Stimulated activated CD4-positive, alpha-beta T cell treated with anti-CD3 and anti-CD28 coated beads, Interleukin-12 subunit alpha, Interleukin-12 subunit beta, amount 100 ng/mL, for 24 hours (primary cell): ENCODE measurements at regions not wholly inside any gene's neighbourhood (a gene's known extent, or its start where the extent isn't known, plus 50 kb on each side); places are given as distances from the start of the nearest gene placed in this dataset.
"Not testable (repeated sequence)": the region's sequence is repeated elsewhere in the genome, so short reads cannot be mapped to it uniquely, and the experiment has no call there.

ENCODE experiments used
- DNase-seq, 2 experiments: peaks; one replicate each; pipeline ENCODE4 v3.0.0-alpha.2; 2020; ENCODE audit warnings: low read depth in 2 of 2

DNA sequence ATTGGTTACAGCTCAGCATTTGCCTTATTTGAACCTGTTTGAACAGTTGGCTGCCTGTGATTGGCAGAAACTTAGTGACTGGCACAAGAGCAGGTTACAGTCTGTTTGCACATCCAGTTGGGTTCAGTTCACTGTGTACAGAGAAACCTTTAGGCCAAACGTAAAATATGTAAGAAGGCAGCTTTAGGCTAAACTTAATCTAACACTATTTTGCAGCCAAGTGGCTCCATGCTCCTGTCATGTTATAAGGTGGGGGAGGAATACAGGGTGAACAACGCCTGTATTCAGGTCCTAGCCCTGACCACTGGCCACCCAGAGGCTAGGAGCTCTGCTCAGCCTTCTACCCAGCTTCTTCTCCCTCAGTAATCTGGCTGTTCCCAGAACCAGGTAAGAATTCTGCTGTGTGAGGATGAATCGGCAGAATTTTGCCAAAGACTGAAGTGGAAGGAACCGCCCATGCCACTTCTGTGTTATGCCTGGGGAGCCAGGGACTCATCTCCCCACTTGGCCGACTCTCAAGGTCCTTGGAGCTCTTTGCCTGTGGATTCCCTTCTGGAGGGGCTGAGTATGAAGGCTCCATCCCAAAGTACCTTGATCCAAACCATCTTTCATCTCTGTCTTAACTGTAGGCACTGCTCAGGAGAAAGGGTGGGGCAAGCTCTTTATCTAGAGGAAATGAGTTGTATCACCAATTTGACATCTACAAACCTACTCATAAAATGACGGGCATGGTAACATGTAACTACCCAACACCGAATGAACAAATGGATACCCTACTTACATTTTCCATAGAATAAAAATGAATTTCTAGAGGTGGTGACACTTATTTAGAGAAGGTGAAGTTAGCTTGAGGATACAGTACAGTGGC, 164.4 kb upstream of the NAMPT start:
- no peak for DNase-seq

GRCh38 chr7:106448346-106448991, 163.7 kb upstream of the NAMPT start:
- no peak for DNase-seq

- DNase-seq, result no peak
These were observed 162.6 kb upstream of the NAMPT start for GRCh38 chr7:106447318-106447847.

DNA sequence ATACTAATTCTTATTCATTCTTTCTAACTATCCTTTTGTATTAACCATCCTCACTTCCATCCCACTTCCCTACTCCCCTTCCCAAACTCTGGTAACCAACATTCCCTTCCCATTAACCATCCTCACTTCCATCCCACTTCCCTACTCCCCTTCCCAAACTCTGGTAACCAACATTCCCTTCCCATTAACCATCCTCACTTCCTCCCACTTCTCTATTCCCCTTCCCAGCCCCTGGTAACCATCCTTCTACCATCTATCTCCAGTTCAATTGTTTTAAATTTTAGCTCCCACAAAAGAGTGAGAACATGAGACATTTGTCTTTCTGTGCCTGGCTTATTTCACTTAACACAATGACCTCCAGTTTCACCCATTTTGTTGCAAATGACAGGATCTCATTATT, 160.6 kb upstream of the NAMPT start:
- not testable (repeated sequence) for DNase-seq

DNA sequence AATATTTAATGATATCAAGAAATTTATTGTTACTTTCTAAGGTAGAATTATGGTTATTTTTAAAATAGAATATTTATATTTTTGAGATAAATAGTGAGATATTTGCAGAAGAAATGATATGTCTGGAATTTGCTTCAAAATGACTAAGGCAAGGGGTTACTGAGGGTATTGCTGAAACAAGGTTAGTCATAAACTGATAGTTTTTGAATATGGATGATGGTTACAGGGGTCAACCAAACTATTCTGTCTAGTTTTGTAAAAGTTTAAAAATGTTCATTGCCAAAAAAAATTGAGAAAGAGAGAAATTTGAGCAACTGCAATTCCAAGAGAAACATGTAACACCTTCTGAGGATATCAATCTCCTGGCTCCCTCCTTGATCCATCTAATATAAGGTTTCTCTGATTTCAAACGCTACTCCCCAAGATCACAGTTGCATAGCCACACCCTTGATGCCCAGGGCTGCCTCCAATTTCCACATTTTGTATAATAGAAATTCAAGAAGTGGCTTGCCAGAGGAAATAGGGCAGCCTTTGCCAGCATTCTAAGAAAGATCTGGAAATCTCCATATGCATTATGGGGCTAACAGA, 159.4 kb upstream of the NAMPT start:
- no peak for DNase-seq

DNA sequence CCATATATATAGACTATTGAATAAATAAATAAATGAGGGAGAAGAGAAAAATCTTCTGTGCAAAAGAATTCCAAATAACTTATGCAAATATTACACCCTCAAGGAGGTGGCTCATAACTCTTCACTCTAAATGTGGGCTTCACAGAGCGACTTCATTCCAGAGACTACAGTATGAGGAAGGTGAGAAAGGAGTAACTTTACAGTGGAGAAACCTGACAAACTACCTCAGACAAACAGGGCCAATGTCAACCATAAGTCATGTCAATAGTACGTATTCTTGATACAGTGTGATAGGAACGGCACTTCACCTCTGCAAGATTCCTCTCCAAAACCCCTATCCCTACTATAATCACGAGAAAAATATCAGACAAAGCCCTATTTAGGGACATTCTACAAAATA, 158.4 kb upstream of the NAMPT start:
- DNase-seq, result no peak

- DNase-seq, result no peak
These were observed 157.7 kb upstream of the NAMPT start for GRCh38 chr7:106442476-106442875.

DNA sequence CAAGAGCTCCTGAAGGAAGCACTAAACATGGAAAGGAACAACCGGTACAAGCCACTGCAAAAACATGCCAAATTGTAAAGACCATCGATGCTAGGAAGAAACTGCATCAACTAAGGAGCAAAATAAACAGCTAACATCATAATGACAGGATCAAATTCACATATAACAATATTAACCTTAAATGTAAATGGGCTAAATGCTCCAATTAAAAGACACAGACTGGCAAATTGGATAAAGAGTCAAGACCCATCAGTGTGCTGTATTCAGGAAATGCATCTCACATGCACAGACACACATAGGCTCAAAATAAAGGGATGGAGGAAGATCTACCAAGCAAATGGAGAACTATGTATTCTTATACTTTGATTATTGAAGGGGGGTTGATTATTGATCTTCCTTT, 156.6 kb upstream of the NAMPT start:
- not testable (repeated sequence) for DNase-seq

DNA sequence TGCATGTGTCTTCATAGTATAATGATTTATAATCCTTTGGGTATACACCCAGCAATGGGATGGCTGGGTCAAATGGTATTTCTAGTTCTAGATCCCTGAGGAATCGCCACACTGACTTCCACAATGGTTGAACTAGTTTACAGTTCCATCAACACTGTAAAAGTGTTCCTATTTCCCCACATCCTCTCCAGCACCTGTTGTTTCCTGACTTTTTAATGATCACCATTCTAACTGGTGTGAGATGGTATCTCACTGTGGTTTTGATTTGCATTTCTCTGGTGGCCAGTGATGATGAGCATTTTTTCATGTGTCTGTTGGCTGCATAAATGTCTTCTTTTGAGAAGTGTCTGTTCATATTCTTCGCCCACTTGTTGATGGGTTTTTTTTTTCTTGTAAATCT, 152.2 kb upstream of the NAMPT start:
- not testable (repeated sequence) for DNase-seq

GRCh38 chr7:106433377-106433776, 148.6 kb upstream of the NAMPT start:
- DNase-seq, result no peak

DNA sequence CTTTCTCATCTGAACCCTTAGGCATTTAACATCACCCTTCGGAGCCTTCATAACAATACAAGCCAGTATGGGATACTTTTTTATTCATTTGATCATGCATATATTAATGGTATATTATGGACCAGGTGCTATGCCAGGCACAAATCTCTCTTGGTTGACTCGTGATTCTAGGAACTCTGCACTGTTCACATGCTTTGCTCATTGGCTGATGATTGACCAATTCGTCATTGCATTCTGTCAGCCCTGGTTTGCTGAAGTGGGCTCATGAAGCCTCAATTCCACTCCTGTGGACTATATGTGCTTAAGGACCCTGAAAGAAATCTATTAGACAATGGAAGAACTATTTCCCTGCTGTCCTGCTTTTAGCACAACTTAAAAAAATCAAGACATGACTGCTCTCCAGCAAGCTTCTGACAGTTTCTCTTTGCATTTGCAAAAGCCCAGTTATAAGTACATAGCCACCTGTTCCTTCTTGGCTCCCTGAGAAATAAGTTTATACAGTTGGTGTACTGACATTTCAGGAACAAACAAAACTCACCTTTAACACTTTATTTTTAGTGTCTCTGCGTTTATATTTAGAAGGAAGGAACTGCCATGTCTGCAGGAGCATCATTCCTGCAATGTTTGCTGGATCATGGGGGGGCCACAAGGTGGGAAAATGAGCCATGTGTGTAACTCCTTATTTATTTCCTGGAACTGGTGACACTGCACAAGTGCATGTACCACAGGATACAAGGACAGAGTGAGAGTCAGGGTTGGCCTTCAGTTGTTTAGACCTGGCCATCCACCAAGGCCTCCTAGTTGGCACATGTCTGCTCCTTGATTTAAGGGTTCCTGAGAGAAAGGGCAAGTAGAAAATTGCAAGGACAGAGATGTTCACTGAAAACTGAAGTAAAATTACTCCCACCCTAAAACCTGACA, 146.0 kb upstream of the NAMPT start:
- DNase-seq, result no peak

DNA sequence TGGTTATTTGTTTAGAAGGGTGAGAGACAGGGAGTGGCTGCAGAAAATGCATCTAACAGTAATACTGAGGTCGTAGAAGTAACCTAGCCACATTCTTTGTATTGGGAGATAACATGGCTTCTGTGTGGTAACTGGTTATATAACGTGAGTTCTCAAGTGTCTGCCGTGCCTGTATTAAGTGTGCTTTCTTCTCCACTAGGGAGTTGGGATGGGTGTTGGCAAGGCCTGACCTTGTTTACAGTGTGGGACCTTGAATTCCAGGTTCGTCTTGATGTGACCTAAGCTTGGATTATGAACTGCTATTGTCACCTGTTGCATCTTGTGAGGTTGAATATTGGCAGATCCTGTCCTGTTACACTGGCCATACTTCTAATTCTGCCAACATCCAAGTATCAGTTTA, 145.3 kb upstream of the NAMPT start:
- DNase-seq, result no peak

DNA sequence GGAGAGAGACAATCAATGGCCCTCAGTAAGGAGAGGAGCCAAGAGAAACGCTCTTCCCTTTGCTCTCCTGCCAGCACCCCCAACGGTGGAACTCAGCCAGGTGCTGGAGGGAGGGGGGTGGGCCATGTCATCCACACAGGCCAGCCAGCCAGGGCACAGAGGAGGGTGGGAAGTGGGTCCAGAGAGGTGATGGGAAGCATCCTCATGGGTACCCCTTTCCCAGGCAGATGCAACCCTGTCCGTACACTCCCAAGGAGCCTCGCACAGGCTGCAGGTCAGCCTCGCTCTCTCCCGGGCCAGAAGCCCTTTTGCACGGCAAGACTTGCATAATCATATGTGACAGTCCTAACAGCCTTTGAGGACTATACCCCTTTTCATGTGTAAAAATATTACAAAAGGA, 142.0 kb upstream of the NAMPT start:
- no peak for DNase-seq

GRCh38 chr7:106425017-106425719, 140.4 kb upstream of the NAMPT start:
- peak; percentile 70 to 74 for DNase-seq

DNA sequence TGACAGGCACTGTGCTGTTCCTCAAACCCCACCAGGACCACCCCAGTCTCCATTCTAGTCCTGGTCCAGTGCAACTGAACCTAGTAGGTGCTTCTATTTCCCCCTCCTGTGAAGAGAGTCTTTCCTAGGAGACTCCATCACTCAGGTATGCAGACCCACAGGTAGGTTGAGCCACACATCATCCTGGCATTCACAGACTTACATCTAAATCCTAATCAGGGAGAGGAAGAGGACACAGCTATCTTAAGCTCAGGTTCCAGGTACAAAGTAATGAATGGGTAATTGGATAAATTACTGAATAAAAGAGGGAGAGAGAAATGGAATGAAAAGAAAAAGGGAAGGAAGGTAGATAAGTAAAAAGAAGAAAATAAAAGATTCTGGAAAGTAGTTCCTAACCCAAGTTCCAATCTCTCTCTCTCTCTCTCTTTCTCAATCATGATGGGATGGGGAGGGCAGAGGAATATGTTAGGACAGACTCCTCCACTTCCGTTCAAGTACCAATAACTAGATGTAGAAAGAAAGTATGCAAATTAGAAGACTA, 139.8 kb upstream of the NAMPT start:
- no peak for DNase-seq

GRCh38 chr7:106423821-106424475, 139.2 kb upstream of the NAMPT start:
- DNase-seq, result no peak

GRCh38 chr7:106423111-106423510, 138.3 kb upstream of the NAMPT start:
- DNase-seq, result no peak

DNA sequence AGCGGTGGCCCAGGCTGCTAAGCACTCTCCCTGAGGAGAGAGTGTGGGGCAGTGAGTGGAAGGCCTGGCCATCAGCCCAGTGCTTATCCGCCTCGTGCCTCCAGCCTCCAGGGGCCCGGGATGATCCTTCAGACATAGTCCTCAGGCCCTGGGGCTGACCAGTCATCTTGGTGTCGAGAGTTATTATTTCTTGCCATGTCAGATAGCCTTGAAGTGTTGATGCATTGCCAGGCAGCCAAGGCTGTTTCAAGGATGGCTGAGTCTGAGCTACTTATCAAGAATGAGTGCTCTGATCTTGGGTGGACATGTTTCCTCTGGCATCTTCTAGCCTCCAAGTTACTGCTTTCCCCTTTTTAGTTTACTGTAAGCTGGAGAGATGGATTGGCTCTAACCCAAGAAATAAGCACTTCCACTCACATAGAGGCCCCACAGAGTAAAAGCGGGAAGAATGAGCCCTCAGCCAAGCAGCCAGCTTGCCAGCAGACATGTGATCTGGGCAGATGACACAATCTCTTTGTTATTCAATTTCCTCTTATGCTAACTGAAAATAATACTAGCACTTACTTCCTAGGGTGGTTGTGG, 136.5 kb upstream of the NAMPT start:
- no peak for DNase-seq

DNA sequence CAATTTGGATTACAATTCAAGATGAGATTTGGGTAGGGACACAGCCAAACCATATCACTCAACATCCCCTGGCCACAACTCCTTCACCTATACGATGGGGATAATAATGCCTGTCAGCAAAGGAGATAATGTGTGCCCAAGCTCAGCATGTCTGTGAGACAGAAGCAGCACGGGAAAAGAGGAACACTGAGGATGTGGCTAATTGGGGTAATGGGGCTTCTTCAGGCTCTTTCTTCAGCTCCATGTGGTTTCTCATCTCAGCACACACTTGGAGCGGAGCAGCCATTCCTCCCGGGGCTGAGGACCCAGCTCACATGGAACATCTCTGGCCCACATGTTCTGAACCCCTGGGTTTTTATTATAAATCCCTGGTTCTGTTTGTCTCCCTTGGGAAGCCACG, 136.0 kb upstream of the NAMPT start:
- no peak for DNase-seq

DNA sequence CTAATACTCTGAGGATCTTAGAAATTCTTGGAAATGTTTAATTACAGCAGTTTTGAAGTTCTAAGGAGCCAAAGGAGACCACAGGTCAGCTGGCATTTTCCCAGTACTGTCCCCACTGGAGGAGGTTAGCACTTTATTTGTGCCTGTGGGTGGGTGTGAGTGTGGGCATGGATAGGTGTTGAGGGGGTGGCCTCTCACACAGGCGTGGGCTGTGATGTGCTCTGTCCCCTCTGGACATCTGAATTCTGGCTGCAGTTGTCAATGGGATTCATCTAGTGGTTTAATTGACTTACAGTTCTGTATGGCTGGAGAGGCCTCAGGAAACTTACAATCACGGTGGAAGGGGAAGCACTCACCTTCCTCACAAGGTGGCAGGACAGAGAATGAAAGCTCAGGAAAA, 135.4 kb upstream of the NAMPT start:
- no peak for DNase-seq
